ENCODE measurements at regions not wholly inside any gene's neighbourhood (a gene's known extent, or its start where the extent isn't known, plus 50 kb on each side); places are given as distances from the start of the nearest gene placed in this dataset.

DNA sequence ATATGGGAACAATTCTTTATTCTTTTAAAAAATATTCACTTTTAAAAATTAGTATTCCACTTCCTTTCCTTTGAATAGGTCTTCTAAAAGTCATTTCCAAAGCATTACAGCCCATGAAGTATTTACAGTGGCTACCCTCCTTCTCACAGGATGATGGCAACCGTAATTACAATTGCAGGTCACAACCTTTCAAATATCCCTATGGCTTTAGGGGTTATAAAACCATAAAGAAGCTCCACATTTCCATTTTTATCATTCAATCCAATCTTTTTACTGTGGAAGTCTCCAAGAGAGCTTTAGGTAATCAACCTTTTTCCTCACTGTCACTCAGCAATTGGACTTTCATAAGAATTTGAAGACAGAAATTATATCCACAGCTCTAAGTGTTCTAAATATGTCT, 488.9 kb upstream of the CA10 start:
- TF ChIP-seq ARNTL (CRISPR knock-in tag; IDR thresholded peaks at IDR 0.05; ENCODE audit: borderline replicate concordance, low read depth) (no peak), ZNF8 (CRISPR knock-in tag; IDR thresholded peaks at IDR 0.05) (no peak)
- TF ChIP-seq, protein P1, sequence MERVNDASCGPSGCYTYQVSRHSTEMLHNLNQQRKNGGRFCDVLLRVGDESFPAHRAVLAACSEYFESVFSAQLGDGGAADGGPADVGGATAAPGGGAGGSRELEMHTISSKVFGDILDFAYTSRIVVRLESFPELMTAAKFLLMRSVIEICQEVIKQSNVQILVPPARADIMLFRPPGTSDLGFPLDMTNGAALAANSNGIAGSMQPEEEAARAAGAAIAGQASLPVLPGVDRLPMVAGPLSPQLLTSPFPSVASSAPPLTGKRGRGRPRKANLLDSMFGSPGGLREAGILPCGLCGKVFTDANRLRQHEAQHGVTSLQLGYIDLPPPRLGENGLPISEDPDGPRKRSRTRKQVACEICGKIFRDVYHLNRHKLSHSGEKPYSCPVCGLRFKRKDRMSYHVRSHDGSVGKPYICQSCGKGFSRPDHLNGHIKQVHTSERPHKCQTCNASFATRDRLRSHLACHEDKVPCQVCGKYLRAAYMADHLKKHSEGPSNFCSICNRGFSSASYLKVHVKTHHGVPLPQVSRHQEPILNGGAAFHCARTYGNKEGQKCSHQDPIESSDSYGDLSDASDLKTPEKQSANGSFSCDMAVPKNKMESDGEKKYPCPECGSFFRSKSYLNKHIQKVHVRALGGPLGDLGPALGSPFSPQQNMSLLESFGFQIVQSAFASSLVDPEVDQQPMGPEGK (CRISPR knock-in tag; IDR thresholded peaks at IDR 0.05; ENCODE audit: borderline replicate concordance) = no peak

All from SK-N-SH treated with all-trans-retinoic acid at 6 μM for 48 hours (cell line).